Ovary (tissue), 3 donors: ENCODE measurements at regions not wholly inside any gene's neighbourhood (a gene's known extent, or its start where the extent isn't known, plus 50 kb on each side); places are given as distances from the start of the nearest gene placed in this dataset.

Experiments used
- CTCF ChIP-seq, 3 donors: fragments of 450-650 bp in 2 of 3; fragments of 200-600 bp in 1 of 3; IDR thresholded peaks; one replicate each; pipeline versions ENCODE4 v1.5.1 to v1.8.0; 2016 to 2022; ENCODE audit warnings: antibody characterized with exemption in 3 of 3, mild to moderate bottlenecking in 1 of 3
- EP300 ChIP-seq: sonication (generic); formaldehyde crosslinking; IDR thresholded peaks from one replicate; pipeline ENCODE4 v1.6.1; 2017; ENCODE audit warnings: antibody characterized with exemption
- POLR2A ChIP-seq: fragments of 450-650 bp; IDR thresholded peaks from one replicate; pipeline ENCODE4 v1.6.1; 2017; ENCODE audit warnings: antibody characterized with exemption, mild to moderate bottlenecking, moderate library complexity
- donor health status: DM: no; HTN: no; CAD: no.

DNA sequence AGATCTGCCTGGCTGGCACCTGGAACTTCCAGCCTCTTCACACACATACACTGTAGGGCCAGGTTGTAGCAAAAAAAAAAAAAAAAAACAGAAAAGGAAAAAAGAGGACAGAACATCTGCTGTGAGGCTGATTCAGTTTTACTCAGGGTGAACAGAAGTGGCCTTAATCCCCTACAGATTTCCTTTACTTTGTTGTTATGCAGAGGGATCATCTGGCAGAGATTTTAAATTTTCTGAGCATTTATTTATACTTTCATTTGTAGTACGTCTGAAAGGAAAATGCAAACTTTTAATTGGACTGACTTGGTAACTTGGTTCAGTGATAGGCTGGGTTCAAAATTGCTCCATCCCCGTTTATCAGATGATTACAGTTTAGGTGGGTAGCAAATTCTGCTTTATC is 50.8 kb upstream of the PRICKLE1 start:
- TF ChIP-seq CTCF (IDR thresholded peaks at IDR 0.05) (no peak), EP300 (no peak), POLR2A (no peak)
